ENCODE measurements at regions not wholly inside any gene's neighbourhood (a gene's known extent, or its start where the extent isn't known, plus 50 kb on each side); places are given as distances from the start of the nearest gene placed in this dataset.

GRCh38 chr11:119897046-119897440 is 168.0 kb upstream of the NECTIN1 start:
- no peak for TF ChIP-seq CTCF (IDR thresholded peaks at IDR 0.05; ENCODE audit: control extremely low read depth, extremely low read depth)
- Histone ChIP-seq H3K4me3 (no peak overlapping the region), H3K9me3 (ENCODE audit: control insufficient read depth in 4 of 4, insufficient read depth in 3 of 4, low read length in 3 of 4) (no peaks in the 10 kb centered on the region), H3K9ac (ENCODE audit: insufficient read depth in 1 of 2, low read length in 2 of 2) (no peak overlapping the region), H3K27me3 (ENCODE audit: control insufficient read depth in 3 of 3, insufficient read depth in 3 of 3, low read length in 2 of 3) (peaks cover 0 to 3% (median 2%) of the 10 kb centered on the region in 3 donors), H3K36me3 (ENCODE audit: control insufficient read depth in 4 of 4, insufficient read depth in 4 of 4, low read length in 4 of 4) (no peaks in the 10 kb centered on the region), H3K4me1 (ENCODE audit: control insufficient read depth in 5 of 5, insufficient read depth in 5 of 5, low read length in 5 of 5) (no peaks in the 10 kb centered on the region), H3K27ac (ENCODE audit: low read depth in 1 of 2, low read length in 1 of 2) (no peak overlapping the region)
- 46 to 98% methylated on average over 2 of the region's 2 CpGs for WGBS, 2 donors
- no peak for DNase-seq
- ATAC-seq (ENCODE audit: insufficient read depth, low FRiP score), result no peak

GRCh38 chr11:119896387-119897045 is 167.5 kb upstream of the NECTIN1 start:
- Histone ChIP-seq H3K4me3 (no peak overlapping the region), H3K9me3 (ENCODE audit: control insufficient read depth in 4 of 4, insufficient read depth in 3 of 4, low read length in 3 of 4) (no peaks in the 10 kb centered on the region), H3K4me1 (ENCODE audit: control insufficient read depth in 5 of 5, insufficient read depth in 5 of 5, low read length in 5 of 5) (peaks cover 0 to 2% (median 0%) of the 10 kb centered on the region in 5 donors), H3K27ac (ENCODE audit: low read depth in 1 of 2, low read length in 1 of 2) (no peak overlapping the region), H3K9ac (ENCODE audit: insufficient read depth in 1 of 2, low read length in 2 of 2) (no peak overlapping the region), H3K36me3 (ENCODE audit: control insufficient read depth in 4 of 4, insufficient read depth in 4 of 4, low read length in 4 of 4) (no peaks in the 10 kb centered on the region), H3K27me3 (ENCODE audit: control insufficient read depth in 3 of 3, insufficient read depth in 3 of 3, low read length in 2 of 3) (peaks cover 0 to 3% (median 2%) of the 10 kb centered on the region in 3 donors)
- 84 to 86% methylated on average over 8 of the region's 8 CpGs for WGBS, 2 donors
- no peak for TF ChIP-seq CTCF (IDR thresholded peaks at IDR 0.05; ENCODE audit: control extremely low read depth, extremely low read depth)
- ATAC-seq (ENCODE audit: insufficient read depth, low FRiP score), result no peak
- no peak for DNase-seq

GRCh38 chr11:119895981-119896380 is 167.0 kb upstream of the NECTIN1 start:
- H3K27me3 ChIP-seq (ENCODE audit: control insufficient read depth in 3 of 3, insufficient read depth in 3 of 3, low read length in 2 of 3), result peaks cover 0 to 3% (median 2%) of the 10 kb centered on the region in 3 donors
- WGBS, 2 donors, result 7 to 31% methylated on average over 1 of the region's 1 CpG
- no peak for DNase-seq
- H3K4me3 ChIP-seq, result no peak overlapping the region
- no peak overlapping the region for H3K9ac ChIP-seq (ENCODE audit: insufficient read depth in 1 of 2, low read length in 2 of 2)
- H3K27ac ChIP-seq (ENCODE audit: low read depth in 1 of 2, low read length in 1 of 2), result no peak overlapping the region
- ATAC-seq (ENCODE audit: insufficient read depth, low FRiP score), result no peak
- peaks cover 0 to 3% (median 0%) of the 10 kb centered on the region in 5 donors for H3K4me1 ChIP-seq (ENCODE audit: control insufficient read depth in 5 of 5, insufficient read depth in 5 of 5, low read length in 5 of 5)
- TF ChIP-seq CTCF (IDR thresholded peaks at IDR 0.05; ENCODE audit: control extremely low read depth, extremely low read depth), result no peak
- H3K36me3 ChIP-seq (ENCODE audit: control insufficient read depth in 4 of 4, insufficient read depth in 4 of 4, low read length in 4 of 4), result no peaks in the 10 kb centered on the region
- no peaks in the 10 kb centered on the region for H3K9me3 ChIP-seq (ENCODE audit: control insufficient read depth in 4 of 4, insufficient read depth in 3 of 4, low read length in 3 of 4)

GRCh38 chr11:119894916-119895315 is 165.9 kb upstream of the NECTIN1 start:
- Histone ChIP-seq H3K27me3 (ENCODE audit: control insufficient read depth in 3 of 3, insufficient read depth in 3 of 3, low read length in 2 of 3) (peaks cover 0 to 3% (median 2%) of the 10 kb centered on the region in 3 donors), H3K4me1 (ENCODE audit: control insufficient read depth in 5 of 5, insufficient read depth in 5 of 5, low read length in 5 of 5) (peaks cover 0 to 3% (median 0%) of the 10 kb centered on the region in 5 donors), H3K27ac (ENCODE audit: low read depth in 1 of 2, low read length in 1 of 2) (no peak overlapping the region), H3K36me3 (ENCODE audit: control insufficient read depth in 4 of 4, insufficient read depth in 4 of 4, low read length in 4 of 4) (no peaks in the 10 kb centered on the region), H3K9me3 (ENCODE audit: control insufficient read depth in 4 of 4, insufficient read depth in 3 of 4, low read length in 3 of 4) (no peaks in the 10 kb centered on the region), H3K4me3 (no peak overlapping the region), H3K9ac (ENCODE audit: insufficient read depth in 1 of 2, low read length in 2 of 2) (no peak overlapping the region)
- TF ChIP-seq CTCF (IDR thresholded peaks at IDR 0.05; ENCODE audit: control extremely low read depth, extremely low read depth), result no peak
- ATAC-seq (ENCODE audit: insufficient read depth, low FRiP score) (no peak), DNase-seq (no peak)
- 91 to 92% methylated on average over 4 of the region's 4 CpGs for WGBS, 2 donors

All from lung (tissue), 11 donors.